HCT116 (cell line): ENCODE measurements at regions not wholly inside any gene's neighbourhood (a gene's known extent, or its start where the extent isn't known, plus 50 kb on each side); places are given as distances from the start of the nearest gene placed in this dataset.

Source experiments
- ATAC-seq: fragments of 200-7000 bp; cut with Tn5 transposase; 2 replicates; pipeline ENCODE4 v1.9.1; 2020; ENCODE audit warnings: mild to moderate bottlenecking, moderate library complexity
- BruUV-seq: library from RNA; stranded (reverse); fragments of 400-500 nt; replicated peaks from 2 replicates; lab custom pipeline; 2021; lab: Mats Ljungman, UMichigan
- CTCF ChIA-PET: fragments of 300-600 bp; sonication (Branson Sonifier 250); formaldehyde crosslinking; loops from one replicate; lab custom pipeline; 2021; ENCODE audit warnings: antibody characterized with exemption; lab: Charles Lee
- POLR2A ChIA-PET: fragments of 300-600, 350-600 bp; sonication (Branson Sonifier 250); formaldehyde crosslinking; loops from one replicate; lab custom pipeline; 2021; ENCODE audit warnings: antibody characterized with exemption; lab: Charles Lee
- RAD21 ChIA-PET, 2 experiments: fragments of 300-600 bp; sonication (Branson Sonifier 250); formaldehyde crosslinking; loops; one replicate each; lab custom pipeline; 2023; ENCODE audit warnings: low total read pairs in 2 of 2; ENCODE audit not compliant: uncharacterized antibody in 2 of 2, unreplicated experiment in 2 of 2, low non-redundant PET in 1 of 2; lab: Charles Lee
- DNase-seq: peaks from one replicate; pipeline ENCODE4 v3.0.0-alpha.2; 2010; ENCODE audit warnings: low read depth, low spot score
- H2AFZ ChIP-seq: fragments of 200-600 bp; shearing (Covaris generic), sonication (generic); 2 replicates; pipeline ENCODE4 v1.6.1; 2017; ENCODE audit warnings: low read depth, mixed run types, mixed read lengths, antibody characterized with exemption, low read length; ENCODE audit not compliant: poor library complexity, severe bottlenecking
- H3K27ac ChIP-seq: 2 replicates; pipeline ENCODE4 v1.5.1; 2012; ENCODE audit warnings: low read depth, low read length
- H3K27me3 ChIP-seq: fragments of 200-600 bp; sonication (generic); 2 replicates; pipeline ENCODE4 v1.6.1; 2016; ENCODE audit warnings: mixed run types, low read length, mixed read lengths; ENCODE audit not compliant: insufficient read depth
- H3K36me3 ChIP-seq, 2 experiments: fragments of 200-500 bp in 1 of 2; fragments of 200-600 bp in 1 of 2; sonication (Bioruptor generic) in 1 of 2; sonication (generic) in 1 of 2; 2 replicates each; pipeline versions ENCODE4 v1.5.1 to v1.6.1; 2014 to 2016; ENCODE audit warnings: low read length in 2 of 2, inconsistent platforms in 1 of 2, mixed read lengths in 1 of 2, mixed run types in 1 of 2; ENCODE audit not compliant: insufficient read depth in 2 of 2, control insufficient read depth in 1 of 2
- H3K4me1 ChIP-seq, 2 experiments: fragments of 200-600 bp in 1 of 2; sonication (generic) in 1 of 2; 2 replicates each; pipeline versions ENCODE4 v1.5.1 to v1.6.1; 2012 to 2017; ENCODE audit warnings: low read length in 2 of 2, inconsistent platforms in 1 of 2, mild to moderate bottlenecking in 1 of 2, mixed read lengths in 1 of 2, mixed run types in 1 of 2, moderate library complexity in 1 of 2; ENCODE audit not compliant: insufficient read depth in 2 of 2, control insufficient read depth in 1 of 2
- H3K4me2 ChIP-seq: fragments of 200-600 bp; sonication (generic); 2 replicates; pipeline ENCODE4 v1.6.1; 2017; ENCODE audit warnings: mixed run types, low read length, mixed read lengths
- H3K4me3 ChIP-seq, 2 experiments: fragments of 200-600 bp in 1 of 2; sonication (generic) in 1 of 2; replicated peaks in 1 of 2; 2 replicates each; pipeline ENCODE4 v1.5.1; 2011 to 2016; ENCODE audit warnings: low read length in 2 of 2, control low read depth in 1 of 2, low read depth in 1 of 2, mild to moderate bottlenecking in 1 of 2, mixed read lengths in 1 of 2, mixed run types in 1 of 2
- H3K79me2 ChIP-seq: fragments of 200-600 bp; sonication (generic); 2 replicates; pipeline ENCODE4 v1.6.1; 2017; ENCODE audit warnings: mild to moderate bottlenecking, mixed run types, low read length, moderate library complexity, mixed read lengths; ENCODE audit not compliant: insufficient read depth
- H3K9ac ChIP-seq: fragments of 200-600 bp; sonication (generic); 2 replicates; pipeline ENCODE4 v1.6.1; 2016; ENCODE audit warnings: low read length, mixed read lengths
- H3K9me2 ChIP-seq: fragments of 200-600 bp; sonication (generic), shearing (Covaris generic); 2 replicates; pipeline ENCODE4 v1.6.1; 2017; ENCODE audit warnings: mixed run types, mild to moderate bottlenecking, moderate library complexity; ENCODE audit not compliant: insufficient read depth
- H3K9me3 ChIP-seq, 2 experiments: fragments of 200-500 bp in 1 of 2; fragments of 200-600 bp in 1 of 2; sonication (Bioruptor generic) in 1 of 2; sonication (generic) in 1 of 2; 2 replicates each; pipeline ENCODE4 v1.6.1; 2014 to 2017; ENCODE audit warnings: low read length in 2 of 2, mixed read lengths in 2 of 2, inconsistent platforms in 1 of 2, low read depth in 1 of 2, mild to moderate bottlenecking in 1 of 2, mixed run types in 1 of 2, moderate library complexity in 1 of 2; ENCODE audit not compliant: control insufficient read depth in 1 of 2, insufficient read depth in 1 of 2
- H4K20me1 ChIP-seq: fragments of 200-600 bp; sonication (generic), shearing (Covaris generic); 2 replicates; pipeline ENCODE4 v1.6.1; 2017; ENCODE audit warnings: mixed run types, mild to moderate bottlenecking, moderate library complexity; ENCODE audit not compliant: insufficient read depth
- CBX3 ChIP-seq: IDR thresholded peaks from 2 replicates; pipeline ENCODE4 v1.6.1; 2012; ENCODE audit warnings: low read depth
- CEBPB ChIP-seq: IDR thresholded peaks from 2 replicates; pipeline ENCODE4 v1.6.1; 2012; ENCODE audit warnings: low read depth
- CTCF ChIP-seq, 3 experiments: fragments of 200-600 bp in 1 of 3; sonication (generic) in 1 of 3; IDR thresholded peaks in 2 of 3; conservative IDR thresholded peaks in 1 of 3; 2 replicates each; pipeline ENCODE4 v1.5.1; 2012 to 2017; ENCODE audit warnings: low read depth in 2 of 3, low read length in 2 of 3, antibody characterized with exemption in 1 of 3, borderline replicate concordance in 1 of 3, control low read depth in 1 of 3, mild to moderate bottlenecking in 1 of 3, mixed read lengths in 1 of 3, mixed run types in 1 of 3, moderate library complexity in 1 of 3; ENCODE audit not compliant: insufficient read depth in 1 of 3
- EZH2 ChIP-seq: fragments of 200-600 bp; sonication (generic); IDR thresholded peaks from 2 replicates; pipeline ENCODE4 v1.6.1; 2017; ENCODE audit warnings: antibody characterized with exemption, mixed run types
- FOSL1 ChIP-seq: IDR thresholded peaks from 2 replicates; pipeline ENCODE4 v1.6.1; 2012; ENCODE audit warnings: low read depth
- RAD21 ChIP-seq: IDR thresholded peaks from 2 replicates; pipeline ENCODE4 v1.6.1; 2012; ENCODE audit warnings: low read depth, mild to moderate bottlenecking
- REST ChIP-seq: IDR thresholded peaks from 2 replicates; pipeline ENCODE4 v1.6.1; 2012; ENCODE audit warnings: low read depth
- TCF7L2 ChIP-seq: IDR thresholded peaks from 2 replicates; pipeline ENCODE4 v1.7.0; 2011; ENCODE audit warnings: borderline replicate concordance, inconsistent platforms; ENCODE audit not compliant: insufficient read depth, insufficient read length; ENCODE audit errors: extremely low read depth
- YY1 ChIP-seq: IDR thresholded peaks from 2 replicates; pipeline ENCODE4 v1.6.1; 2011; ENCODE audit warnings: low read length, low read depth, moderate library complexity, mild to moderate bottlenecking; ENCODE audit not compliant: insufficient replicate concordance; ENCODE audit errors: extremely low read depth
- ZNF274 ChIP-seq: fragments of 200-500 bp; sonication (Bioruptor generic); IDR thresholded peaks from 2 replicates; pipeline ENCODE4 v1.6.1; 2014; ENCODE audit warnings: mild to moderate bottlenecking, low read depth, low read length, inconsistent platforms
- intact Hi-C: fragments of 100-400 bp; cut with micrococcal nuclease; formaldehyde crosslinking; loops from 2 replicates; pipeline ENCODE4 v1.10.0; 2022

GRCh38 chr7:101736084-101736483 lies 81.3 kb upstream of the CUX1 start:
- no peak overlapping the region for H3K27ac ChIP-seq
- no peaks in the 10 kb centered on the region for H3K27me3 ChIP-seq
- ChIA-PET RAD21 (no interaction called here), POLR2A (interaction anchor here (2.1 kb wide), 1 partner anchor 9 kb away, joined by 5 read pairs; no protein-coding TSS in a partner anchor), CTCF (no interaction called here)
- peak; percentile 71 for ATAC-seq
- no peaks in the 10 kb centered on the region for H3K9me2 ChIP-seq
- H3K36me3 ChIP-seq, result no peaks in the 10 kb centered on the region
- no peaks in the 10 kb centered on the region for H4K20me1 ChIP-seq
- DNase-seq, result no peak
- H2AFZ ChIP-seq, result no peak overlapping the region
- intact Hi-C loops, result no loop called here
- BruUV-seq, result no TSS peak
- peaks cover 22 to 30% of the 10 kb centered on the region in 2 experiments; a peak in 3 of 4 replicates for H3K4me1 ChIP-seq
- no peaks in the 10 kb centered on the region for H3K79me2 ChIP-seq
- no peak for TF ChIP-seq ZNF274
- TF ChIP-seq FOSL1, result no peak
- TF ChIP-seq CTCF (IDR thresholded peaks at IDR 0.05 in 2 of 3, conservative IDR thresholded peaks at IDR 0.05 in 1 of 3; ENCODE audit: borderline replicate concordance in 1 of 3, insufficient read depth in 1 of 3, low read depth in 2 of 3, low read length in 2 of 3), result no peak
- no peak overlapping the region for H3K4me2 ChIP-seq
- no peak overlapping the region for H3K4me3 ChIP-seq
- H3K9me3 ChIP-seq, result no peaks in the 10 kb centered on the region
- no peak overlapping the region for H3K9ac ChIP-seq

GRCh38 chr7:101739775-101740398 lies 77.5 kb upstream of the CUX1 start:
- POLR2A ChIA-PET, result no interaction called here
- Histone ChIP-seq H3K4me2 (peak overlapping the region; percentile 59), H3K4me1 (peaks cover 22 to 34% of the 10 kb centered on the region in 2 experiments), H3K36me3 (no peaks in the 10 kb centered on the region), H3K27ac (no peak overlapping the region), H3K9me2 (no peaks in the 10 kb centered on the region), H2AFZ (no peak overlapping the region), H3K9me3 (no peaks in the 10 kb centered on the region), H3K4me3 (no peak overlapping the region), H4K20me1 (no peaks in the 10 kb centered on the region), H3K9ac (no peak overlapping the region), H3K79me2 (no peaks in the 10 kb centered on the region), H3K27me3 (no peaks in the 10 kb centered on the region)
- CTCF ChIA-PET, result no interaction called here
- RAD21 ChIA-PET, result no interaction called here
- DNase-seq (no peak), ATAC-seq (no peak)
- BruUV-seq, result no TSS peak
- intact Hi-C loops, result no loop called here
- TF ChIP-seq ZNF274, result no peak
- TF ChIP-seq YY1, result no peak
- no peak for TF ChIP-seq REST
- TF ChIP-seq EZH2, result no peak
- TF ChIP-seq CTCF (IDR thresholded peaks at IDR 0.05 in 2 of 3, conservative IDR thresholded peaks at IDR 0.05 in 1 of 3; ENCODE audit: borderline replicate concordance in 1 of 3, insufficient read depth in 1 of 3, low read depth in 2 of 3, low read length in 2 of 3), result no peak
- no peak for TF ChIP-seq CEBPB
- no peak; the same call in 1 of the 2 replicates for TF ChIP-seq FOSL1
- peak; percentile 59 for TF ChIP-seq TCF7L2
- TF ChIP-seq CBX3, result no peak
- TF ChIP-seq RAD21, result no peak
